Esophagus squamous epithelium (tissue), 5 donors: ENCODE measurements at regions not wholly inside any gene's neighbourhood (a gene's known extent, or its start where the extent isn't known, plus 50 kb on each side); places are given as distances from the start of the nearest gene placed in this dataset.
"Not testable (repeated sequence)": the region's sequence is repeated elsewhere in the genome, so short reads cannot be mapped to it uniquely, and the experiment has no call there.

ENCODE experiments used
- DNase-seq: peaks from one replicate; lab custom pipeline; 2025; lab: John Stamatoyannopoulos, UW
- H3K27ac ChIP-seq, 4 donors: fragments of 200-600 bp; sonication (generic); one replicate each; pipeline ENCODE4 v1.5.1; 2016 to 2019; ENCODE audit warnings: mild to moderate bottlenecking in 1 of 4
- H3K27me3 ChIP-seq, 4 donors: fragments of 200-600 bp; sonication (generic); 1 replicate in 3 of 4; 2 replicates in 1 of 4; pipeline versions ENCODE4 v1.5.1 to v1.6.0; 2017 to 2021; ENCODE audit warnings: antibody characterized with exemption in 1 of 4
- H3K36me3 ChIP-seq, 3 donors: fragments of 200-600 bp; sonication (generic); one replicate each; pipeline ENCODE4 v1.5.1; 2016 to 2019
- H3K4me1 ChIP-seq, 3 donors: fragments of 200-600 bp; sonication (generic); one replicate each; pipeline ENCODE4 v1.5.1; 2017 to 2019
- H3K4me3 ChIP-seq, 4 donors: fragments of 200-600 bp; sonication (generic); 1 replicate in 3 of 4; 2 replicates in 1 of 4; pipeline ENCODE4 v1.5.1; 2016 to 2019; ENCODE audit warnings: mild to moderate bottlenecking in 2 of 4, moderate library complexity in 1 of 4
- H3K9me3 ChIP-seq, 3 donors: fragments of 200-600 bp; sonication (generic); one replicate each; pipeline ENCODE4 v1.5.1; 2016 to 2019
- POLR2A ChIP-seq, 4 donors: fragments of 450-650 bp; IDR thresholded peaks; one replicate each; pipeline ENCODE4 v1.6.1; 2017; ENCODE audit warnings: antibody characterized with exemption in 4 of 4, mild to moderate bottlenecking in 4 of 4, moderate library complexity in 3 of 4
- WGBS, 2 donors: methylation state at CpG; one replicate each; pipeline ENCODE4 v1.1.5; 2018; 5-methylcytosine and 5-hydroxymethylcytosine counted together
- intact Hi-C: fragments of 100-400 bp; cut with DNase I; formaldehyde crosslinking; loops from one replicate; pipeline ENCODE4 v1.15.0; 2022
- TF ChIP-seq, protein P1 (sequence below), 6 experiments: fragments of 450-650 bp in 4 of 6; fragments of 200-600 bp in 2 of 6; sonication (generic) in 2 of 6; IDR thresholded peaks; one replicate each; pipeline ENCODE4 v1.5.1; 2016 to 2019; ENCODE audit warnings: antibody characterized with exemption in 6 of 6, mild to moderate bottlenecking in 4 of 6, moderate library complexity in 4 of 6
- donor health status: DM: yes; HTN: yes; CAD: no.

GRCh38 chr15:20281567-20282275 lies 259.9 kb downstream of the GOLGA6L6 start:
- H3K4me1 ChIP-seq, H3K36me3 ChIP-seq, H3K4me3 ChIP-seq, H3K27ac ChIP-seq, H3K27me3 ChIP-seq, intact Hi-C loops, DNase-seq: not testable (repeated sequence)
- 57 to 73% methylated on average over 6 to 7 of the region's 7 CpGs for WGBS, 2 donors
- H3K9me3 ChIP-seq, result peaks cover 0 to 43% (median 22%) of the 10 kb centered on the region in 3 donors

DNA sequence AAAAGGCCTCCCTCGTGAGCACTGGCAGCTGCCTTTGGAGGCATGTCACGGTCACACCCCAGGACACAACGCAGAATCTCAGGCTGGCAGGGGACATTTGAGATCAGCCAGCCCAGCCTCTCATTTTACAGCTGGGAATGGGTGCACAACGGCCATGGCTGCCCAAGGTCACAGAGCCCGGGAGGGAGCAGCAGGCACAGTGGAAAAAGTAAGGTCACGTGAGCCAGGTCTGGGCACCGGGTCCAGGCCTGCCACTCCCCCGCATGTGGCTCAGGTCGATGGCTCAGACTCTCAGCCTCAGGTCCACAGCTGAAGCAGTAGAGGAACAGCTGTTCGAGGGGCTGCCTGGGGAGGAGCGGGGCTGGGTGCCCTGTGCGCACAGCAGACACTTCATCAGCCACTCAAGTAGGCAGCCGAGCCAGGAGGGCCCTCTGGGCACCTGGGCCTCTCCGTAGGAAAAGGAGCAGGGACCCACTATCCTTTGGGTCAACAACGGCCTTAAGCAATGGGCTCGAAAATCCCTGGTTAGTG lies 260.6 kb downstream of the GOLGA6L6 start:
- no peak overlapping the region for H3K27ac ChIP-seq
- DNase-seq, result no peak
- no peaks in the 10 kb centered on the region for H3K4me1 ChIP-seq
- no peaks in the 10 kb centered on the region for H3K27me3 ChIP-seq
- no peaks in the 10 kb centered on the region for H3K36me3 ChIP-seq
- intact Hi-C loops, result no loop called here
- H3K4me3 ChIP-seq, result no peak overlapping the region
- H3K9me3 ChIP-seq, result peaks cover 0 to 49% (median 27%) of the 10 kb centered on the region in 3 donors
- WGBS, 2 donors, result 73 to 75% methylated on average over 11 to 16 of the region's 16 CpGs
- TF ChIP-seq, protein P1, sequence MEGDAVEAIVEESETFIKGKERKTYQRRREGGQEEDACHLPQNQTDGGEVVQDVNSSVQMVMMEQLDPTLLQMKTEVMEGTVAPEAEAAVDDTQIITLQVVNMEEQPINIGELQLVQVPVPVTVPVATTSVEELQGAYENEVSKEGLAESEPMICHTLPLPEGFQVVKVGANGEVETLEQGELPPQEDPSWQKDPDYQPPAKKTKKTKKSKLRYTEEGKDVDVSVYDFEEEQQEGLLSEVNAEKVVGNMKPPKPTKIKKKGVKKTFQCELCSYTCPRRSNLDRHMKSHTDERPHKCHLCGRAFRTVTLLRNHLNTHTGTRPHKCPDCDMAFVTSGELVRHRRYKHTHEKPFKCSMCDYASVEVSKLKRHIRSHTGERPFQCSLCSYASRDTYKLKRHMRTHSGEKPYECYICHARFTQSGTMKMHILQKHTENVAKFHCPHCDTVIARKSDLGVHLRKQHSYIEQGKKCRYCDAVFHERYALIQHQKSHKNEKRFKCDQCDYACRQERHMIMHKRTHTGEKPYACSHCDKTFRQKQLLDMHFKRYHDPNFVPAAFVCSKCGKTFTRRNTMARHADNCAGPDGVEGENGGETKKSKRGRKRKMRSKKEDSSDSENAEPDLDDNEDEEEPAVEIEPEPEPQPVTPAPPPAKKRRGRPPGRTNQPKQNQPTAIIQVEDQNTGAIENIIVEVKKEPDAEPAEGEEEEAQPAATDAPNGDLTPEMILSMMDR (IDR thresholded peaks at IDR 0.05), result no peak
- no peak for TF ChIP-seq POLR2A (IDR thresholded peaks at IDR 0.05)

- H3K27me3 ChIP-seq, H3K27ac ChIP-seq, H3K4me3 ChIP-seq, H3K36me3 ChIP-seq, H3K4me1 ChIP-seq, DNase-seq, intact Hi-C loops: not testable (repeated sequence)
- H3K9me3 ChIP-seq, result peaks cover 0 to 49% (median 27%) of the 10 kb centered on the region in 3 donors
- WGBS, 2 donors, result 67 to 80% methylated on average over 12 of the region's 13 CpGs
These were observed 261.3 kb downstream of the GOLGA6L6 start for GRCh38 chr15:20280141-20280932.

DNA sequence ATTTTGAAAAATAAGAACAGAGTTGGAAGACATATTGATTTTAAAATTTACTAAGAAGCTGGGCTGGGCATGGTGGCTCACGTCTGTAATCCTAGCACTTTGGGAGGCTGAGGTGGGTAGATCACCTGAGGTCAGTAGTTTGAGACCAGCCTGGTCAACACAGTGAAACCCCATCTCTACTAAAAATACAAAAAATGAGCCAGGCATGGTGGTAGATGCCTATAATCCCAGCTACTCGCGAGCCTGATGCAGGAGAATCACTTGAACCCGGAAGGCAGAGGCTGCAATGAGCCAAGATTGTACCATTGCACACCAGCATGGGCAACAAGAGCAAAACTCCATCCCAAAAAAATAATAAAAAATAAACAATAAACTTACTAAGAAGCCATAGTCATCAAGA lies 262.5 kb downstream of the GOLGA6L6 start:
- intact Hi-C loops, result not testable (repeated sequence)

GRCh38 chr15:20278376-20278775 lies 263.2 kb downstream of the GOLGA6L6 start:
- 13 to 17% methylated on average over 1 of the region's 1 CpG for WGBS, 2 donors
- H3K36me3 ChIP-seq, DNase-seq, H3K27ac ChIP-seq, H3K27me3 ChIP-seq, H3K4me3 ChIP-seq, intact Hi-C loops, H3K4me1 ChIP-seq: not testable (repeated sequence)
- peaks cover 0 to 59% (median 27%) of the 10 kb centered on the region in 3 donors for H3K9me3 ChIP-seq

More for the DNA sequence above, 262.5 kb downstream of the GOLGA6L6 start:
- not testable (repeated sequence) for H3K36me3 ChIP-seq, H3K4me1 ChIP-seq, H3K27me3 ChIP-seq, DNase-seq, H3K27ac ChIP-seq, H3K4me3 ChIP-seq
- WGBS, 2 donors, result 39 to 71% methylated on average over 4 of the region's 4 CpGs
- peaks cover 0 to 57% (median 27%) of the 10 kb centered on the region in 3 donors for H3K9me3 ChIP-seq

DNA sequence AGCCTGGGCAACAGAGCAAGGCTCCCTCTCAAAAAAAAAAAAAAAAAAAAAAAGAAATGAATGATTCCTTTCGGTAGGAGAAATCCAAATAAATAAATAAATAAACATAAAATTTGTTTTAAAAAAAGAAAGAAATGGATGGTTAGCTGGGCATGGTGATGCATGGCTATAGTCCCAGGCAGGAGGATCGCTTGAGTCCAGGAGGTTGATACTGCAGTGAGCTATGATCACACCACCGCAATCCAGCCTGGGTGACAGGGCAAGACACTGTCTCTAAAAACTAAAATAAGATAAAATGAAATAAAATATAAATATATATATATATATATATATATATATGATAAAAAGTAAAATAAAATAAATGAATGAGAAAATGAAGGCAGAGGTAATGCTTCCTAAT lies 264.1 kb downstream of the GOLGA6L6 start:
- H3K4me3 ChIP-seq, DNase-seq, H3K4me1 ChIP-seq, H3K27me3 ChIP-seq, H3K27ac ChIP-seq, intact Hi-C loops, H3K36me3 ChIP-seq: not testable (repeated sequence)
- H3K9me3 ChIP-seq, result peaks cover 0 to 62% (median 34%) of the 10 kb centered on the region in 3 donors
- WGBS, 2 donors, result 75 to 77% methylated on average over 3 of the region's 3 CpGs

GRCh38 chr15:20276312-20277114 lies 265.1 kb downstream of the GOLGA6L6 start:
- H3K27ac ChIP-seq, intact Hi-C loops, H3K27me3 ChIP-seq, H3K4me1 ChIP-seq, H3K4me3 ChIP-seq, DNase-seq, H3K36me3 ChIP-seq: not testable (repeated sequence)
- peaks cover 0 to 57% (median 39%) of the 10 kb centered on the region in 3 donors for H3K9me3 ChIP-seq
- WGBS, 2 donors, result 67 to 72% methylated on average over 13 of the region's 13 CpGs

DNA sequence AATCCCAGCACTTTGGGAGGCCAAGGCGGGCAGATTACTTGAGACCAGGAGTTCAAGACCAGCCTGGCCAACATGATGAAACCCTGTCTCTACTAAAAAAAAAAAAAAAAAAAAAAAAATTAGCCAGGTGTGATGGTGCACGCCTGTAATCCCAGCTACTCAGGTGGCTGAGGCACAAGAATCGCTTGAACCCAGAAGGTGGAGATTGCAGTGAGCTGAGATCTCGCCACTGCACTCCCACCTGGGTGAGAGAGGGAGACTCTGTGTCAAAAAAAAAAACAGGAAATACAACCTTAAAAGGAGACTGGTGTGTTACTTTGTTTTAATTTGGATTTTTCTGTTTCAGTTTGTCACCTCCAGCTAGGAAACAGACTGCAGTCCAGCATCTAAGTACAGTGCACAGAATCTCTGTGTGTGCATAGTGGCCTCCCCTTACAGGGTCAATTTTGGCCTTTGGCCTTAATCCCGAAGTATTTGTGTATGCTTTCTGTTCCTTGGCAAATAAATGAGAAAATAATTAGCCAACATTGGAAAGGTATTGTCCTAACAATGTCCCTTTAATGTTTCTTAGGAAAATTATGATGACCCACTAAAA lies 266.1 kb downstream of the GOLGA6L6 start:
- intact Hi-C loops, H3K4me3 ChIP-seq, DNase-seq, H3K36me3 ChIP-seq, H3K27me3 ChIP-seq, H3K4me1 ChIP-seq, H3K27ac ChIP-seq: not testable (repeated sequence)
- peaks cover 0 to 47% (median 35%) of the 10 kb centered on the region in 3 donors for H3K9me3 ChIP-seq
- WGBS, 2 donors, result 46 to 57% methylated on average over 5 of the region's 5 CpGs
